Gastrocnemius medialis (tissue), 4 donors: ENCODE measurements at regions not wholly inside any gene's neighbourhood (a gene's known extent, or its start where the extent isn't known, plus 50 kb on each side); places are given as distances from the start of the nearest gene placed in this dataset.
"Not testable (repeated sequence)": the region's sequence is repeated elsewhere in the genome, so short reads cannot be mapped to it uniquely, and the experiment has no call there.

Experiments
- ATAC-seq, 2 donors: fragments of 150-250 bp; one replicate each; pipeline ENCODE4 v1.9.1; 2016
- DNase-seq, 2 donors: peaks; one replicate each; pipeline ENCODE4 v3.0.0-alpha.2; 2019
- H3K27ac ChIP-seq, 4 donors: fragments of 200-600 bp; sonication (generic); 1 replicate in 1 of 4; 2 replicates in 3 of 4; pipeline ENCODE4 v1.5.1; 2016 to 2018; ENCODE audit warnings: mild to moderate bottlenecking in 2 of 4, moderate library complexity in 1 of 4
- H3K27me3 ChIP-seq, 3 donors: fragments of 200-600 bp; sonication (generic) in 2 of 3; 1 replicate in 1 of 3; 2 replicates in 2 of 3; pipeline versions ENCODE4 v1.5.1 to v1.6.0; 2016 to 2019; ENCODE audit warnings: mild to moderate bottlenecking in 1 of 3, moderate library complexity in 1 of 3
- H3K36me3 ChIP-seq, 2 donors: fragments of 200-600 bp; sonication (generic) in 1 of 2; one replicate each; pipeline ENCODE4 v1.5.1; 2017 to 2018
- H3K4me1 ChIP-seq, 2 donors: fragments of 200-600 bp; sonication (generic) in 1 of 2; one replicate each; pipeline ENCODE4 v1.5.1; 2016 to 2017; ENCODE audit warnings: mild to moderate bottlenecking in 2 of 2
- H3K4me3 ChIP-seq, 4 donors: fragments of 200-600 bp; sonication (generic) in 3 of 4; 1 replicate in 1 of 4; 2 replicates in 3 of 4; pipeline ENCODE4 v1.5.1; 2016 to 2019; ENCODE audit warnings: mild to moderate bottlenecking in 2 of 4
- H3K9me3 ChIP-seq, 3 donors: fragments of 200-600 bp; sonication (generic) in 2 of 3; 1 replicate in 1 of 3; 2 replicates in 2 of 3; pipeline ENCODE4 v1.5.1; 2016 to 2019
- CTCF ChIP-seq, 5 experiments: fragments of 450-650 bp in 3 of 5; fragments of 200-600 bp in 2 of 5; sonication (generic) in 2 of 5; IDR thresholded peaks in 4 of 5; conservative IDR thresholded peaks in 1 of 5; 1 replicate in 4 of 5; 2 replicates in 1 of 5; pipeline ENCODE4 v1.5.1; 2016 to 2019; ENCODE audit warnings: antibody characterized with exemption in 5 of 5, mild to moderate bottlenecking in 3 of 5, moderate library complexity in 3 of 5
- POLR2A ChIP-seq, 2 donors: fragments of 450-650 bp; IDR thresholded peaks; one replicate each; pipeline ENCODE4 v1.6.1; 2017; ENCODE audit warnings: antibody characterized with exemption in 2 of 2, mild to moderate bottlenecking in 2 of 2, moderate library complexity in 2 of 2
- in situ Hi-C, 4 donors: fragments of 200-750 bp; cut with MboI; loops; one replicate each; pipeline versions ENCODE4 v1.15.0 to v1.8.0; 2017; ENCODE audit warnings: low sequenced_read_pairs in 4 of 4
- intact Hi-C: fragments of 100-400 bp; cut with DNase I; formaldehyde crosslinking; loops from one replicate; pipeline ENCODE4 v1.15.1; 2023; ENCODE audit warnings: low total_unique reads

GRCh38 chr12:59491877-59492276 is 104.0 kb upstream of the SLC16A7 start:
- Histone ChIP-seq H3K27ac (no peak overlapping the region), H3K4me3 (no peak overlapping the region), H3K4me1 (no peaks in the 10 kb centered on the region), H3K27me3 (no peaks in the 10 kb centered on the region), H3K36me3 (no peaks in the 10 kb centered on the region), H3K9me3 (no peaks in the 10 kb centered on the region)
- no peak for TF ChIP-seq CTCF (IDR thresholded peaks at IDR 0.05 in 4 of 5, conservative IDR thresholded peaks at IDR 0.05 in 1 of 5)
- TF ChIP-seq POLR2A (IDR thresholded peaks at IDR 0.05): no peak
- ATAC-seq (no peak), DNase-seq (no peak)
- intact Hi-C loops (no loop called here), in situ Hi-C loops (loop anchor here in 1 of 4 donors (25.0 kb wide), 1 partner anchor 105 kb away; no protein-coding TSS in a partner anchor)

- in situ Hi-C loops (loop anchor here in 1 of 4 donors (25.0 kb wide), 1 partner anchor 100 kb away; no protein-coding TSS in a partner anchor), intact Hi-C loops (no loop called here)
- no peak for DNase-seq
- H3K27me3 ChIP-seq: no peaks in the 10 kb centered on the region
- no peaks in the 10 kb centered on the region for H3K36me3 ChIP-seq
- no peaks in the 10 kb centered on the region for H3K9me3 ChIP-seq
- no peak overlapping the region for H3K4me3 ChIP-seq
- no peak for ATAC-seq
- H3K4me1 ChIP-seq: no peaks in the 10 kb centered on the region
- no peak for TF ChIP-seq CTCF (IDR thresholded peaks at IDR 0.05 in 4 of 5, conservative IDR thresholded peaks at IDR 0.05 in 1 of 5)
- TF ChIP-seq POLR2A (IDR thresholded peaks at IDR 0.05): no peak
- no peak overlapping the region for H3K27ac ChIP-seq
These were observed 109.0 kb upstream of the SLC16A7 start for GRCh38 chr12:59486827-59487226.

GRCh38 chr12:59484575-59484974 is 111.3 kb upstream of the SLC16A7 start:
- in situ Hi-C loops (loop anchor here in 1 of 4 donors (25.0 kb wide), 1 partner anchor 97 kb away; no protein-coding TSS in a partner anchor), intact Hi-C loops (no loop called here)
- Histone ChIP-seq H3K9me3 (no peaks in the 10 kb centered on the region), H3K27ac (no peak overlapping the region), H3K27me3 (no peaks in the 10 kb centered on the region), H3K4me3 (no peak overlapping the region), H3K4me1 (no peaks in the 10 kb centered on the region), H3K36me3 (no peaks in the 10 kb centered on the region)
- TF ChIP-seq CTCF (IDR thresholded peaks at IDR 0.05 in 4 of 5, conservative IDR thresholded peaks at IDR 0.05 in 1 of 5) (no peak), POLR2A (IDR thresholded peaks at IDR 0.05) (no peak)
- ATAC-seq: no peak
- no peak for DNase-seq

GRCh38 chr12:59474236-59474635 is 121.6 kb upstream of the SLC16A7 start:
- H3K4me3 ChIP-seq, H3K36me3 ChIP-seq, H3K27me3 ChIP-seq, DNase-seq, H3K9me3 ChIP-seq, ATAC-seq, intact Hi-C loops, H3K4me1 ChIP-seq, in situ Hi-C loops, H3K27ac ChIP-seq: not testable (repeated sequence)

- DNase-seq (no peak), ATAC-seq (no peak)
- Histone ChIP-seq H3K27me3 (no peaks in the 10 kb centered on the region), H3K4me1 (no peaks in the 10 kb centered on the region), H3K36me3 (no peaks in the 10 kb centered on the region), H3K9me3 (no peaks in the 10 kb centered on the region), H3K27ac (no peak overlapping the region), H3K4me3 (no peak overlapping the region)
- TF ChIP-seq CTCF (IDR thresholded peaks at IDR 0.05 in 4 of 5, conservative IDR thresholded peaks at IDR 0.05 in 1 of 5) (no peak), POLR2A (IDR thresholded peaks at IDR 0.05) (no peak)
- intact Hi-C loops: no loop called here
- in situ Hi-C loops: no loop called here
These were observed 123.6 kb upstream of the SLC16A7 start for GRCh38 chr12:59472273-59472672.
